Cardiac fibroblast (primary cell): ENCODE measurements at regions not wholly inside any gene's neighbourhood (a gene's known extent, or its start where the extent isn't known, plus 50 kb on each side); places are given as distances from the start of the nearest gene placed in this dataset.
"Not testable (repeated sequence)": the region's sequence is repeated elsewhere in the genome, so short reads cannot be mapped to it uniquely, and the experiment has no call there.

Experiments
- DNase-seq, 2 donors: peaks; one replicate each; pipeline versions ENCODE4 v3.0.0 to v3.0.0-alpha.2; 2010; ENCODE audit warnings: low read depth in 2 of 2
- H3K4me3 ChIP-seq, 2 donors: replicated peaks in 1 of 2; 1 replicate in 1 of 2; 2 replicates in 1 of 2; pipeline ENCODE4 v1.5.1; 2011; ENCODE audit warnings: low read depth in 2 of 2, low read length in 2 of 2, mild to moderate bottlenecking in 2 of 2, moderate library complexity in 1 of 2
- TF ChIP-seq, protein P1 (sequence below): IDR thresholded peaks from one replicate; pipeline ENCODE4 v1.5.1; 2011; ENCODE audit warnings: low read depth, mild to moderate bottlenecking, low read length, inconsistent platforms

DNA sequence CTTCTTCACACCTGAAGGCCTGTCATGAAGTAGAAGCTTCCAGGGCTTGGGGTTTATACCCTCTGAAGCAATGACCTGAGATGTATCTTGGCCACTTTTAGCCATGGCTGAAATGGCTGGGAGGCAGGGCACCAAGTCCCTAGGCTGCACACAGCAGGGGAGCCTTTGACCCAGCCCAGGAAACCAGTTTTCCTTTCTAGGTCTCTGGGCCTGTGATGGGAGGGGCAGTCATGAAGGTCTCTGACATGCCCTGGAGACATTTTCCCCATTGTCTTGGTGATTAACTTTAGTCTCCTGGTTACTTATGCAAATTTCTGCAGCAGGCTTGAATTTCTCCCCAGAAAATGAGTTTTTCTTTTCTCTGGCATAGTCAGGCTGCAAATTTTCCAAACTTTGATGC is 511.0 kb upstream of the KLHL4 start:
- H3K4me3 ChIP-seq, result no peak overlapping the region
- TF ChIP-seq, protein P1, sequence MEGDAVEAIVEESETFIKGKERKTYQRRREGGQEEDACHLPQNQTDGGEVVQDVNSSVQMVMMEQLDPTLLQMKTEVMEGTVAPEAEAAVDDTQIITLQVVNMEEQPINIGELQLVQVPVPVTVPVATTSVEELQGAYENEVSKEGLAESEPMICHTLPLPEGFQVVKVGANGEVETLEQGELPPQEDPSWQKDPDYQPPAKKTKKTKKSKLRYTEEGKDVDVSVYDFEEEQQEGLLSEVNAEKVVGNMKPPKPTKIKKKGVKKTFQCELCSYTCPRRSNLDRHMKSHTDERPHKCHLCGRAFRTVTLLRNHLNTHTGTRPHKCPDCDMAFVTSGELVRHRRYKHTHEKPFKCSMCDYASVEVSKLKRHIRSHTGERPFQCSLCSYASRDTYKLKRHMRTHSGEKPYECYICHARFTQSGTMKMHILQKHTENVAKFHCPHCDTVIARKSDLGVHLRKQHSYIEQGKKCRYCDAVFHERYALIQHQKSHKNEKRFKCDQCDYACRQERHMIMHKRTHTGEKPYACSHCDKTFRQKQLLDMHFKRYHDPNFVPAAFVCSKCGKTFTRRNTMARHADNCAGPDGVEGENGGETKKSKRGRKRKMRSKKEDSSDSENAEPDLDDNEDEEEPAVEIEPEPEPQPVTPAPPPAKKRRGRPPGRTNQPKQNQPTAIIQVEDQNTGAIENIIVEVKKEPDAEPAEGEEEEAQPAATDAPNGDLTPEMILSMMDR, result no peak
- DNase-seq, result no peak

- TF ChIP-seq, protein P1, result no peak
- DNase-seq, result no peak
- no peak overlapping the region for H3K4me3 ChIP-seq
Observed at GRCh38 chrX:87017210-87017609, 500.4 kb upstream of the KLHL4 start.

DNA sequence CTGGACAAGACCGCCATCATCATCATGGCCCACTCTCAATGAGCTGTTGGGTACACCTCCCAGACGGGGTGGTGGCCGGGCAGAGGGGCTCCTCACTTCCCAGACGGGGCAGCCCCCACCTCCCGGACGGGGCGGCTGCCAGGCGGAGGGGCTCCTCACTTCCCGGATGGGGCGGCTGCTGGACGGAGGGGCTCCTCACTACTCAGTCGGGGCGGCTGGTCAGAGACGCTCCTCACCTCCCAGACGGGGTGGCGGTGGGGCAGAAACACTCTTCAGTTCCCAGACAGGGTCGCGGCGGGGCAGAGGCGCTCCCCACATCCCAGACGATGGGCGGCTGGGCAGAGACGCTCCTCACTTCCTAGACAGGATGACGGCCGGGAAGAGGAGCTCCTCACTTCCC is 484.5 kb upstream of the KLHL4 start:
- H3K4me3 ChIP-seq, DNase-seq: not testable (repeated sequence)

DNA sequence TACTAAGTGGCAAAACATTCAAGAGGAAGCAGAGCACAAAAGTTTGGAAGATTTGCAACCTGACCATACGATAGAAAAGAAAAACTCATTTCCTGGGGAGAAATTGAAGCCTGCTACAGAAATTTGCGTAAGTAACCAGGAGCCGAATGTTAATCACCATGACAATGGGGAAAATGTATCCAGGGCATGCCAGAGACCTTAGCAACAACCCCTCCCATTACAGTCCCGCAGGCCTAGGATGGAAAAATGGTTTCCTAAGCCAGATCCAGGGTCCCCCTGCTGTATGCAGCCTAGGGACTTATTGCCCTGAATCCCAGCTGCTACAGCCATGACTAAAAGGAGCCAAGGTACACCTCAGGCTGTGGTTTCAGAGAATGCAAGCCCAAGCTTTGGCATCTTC is 472.2 kb upstream of the KLHL4 start:
- TF ChIP-seq, protein P1, result no peak
- DNase-seq, result no peak
- H3K4me3 ChIP-seq, result no peak overlapping the region

- no peak for DNase-seq
- H3K4me3 ChIP-seq, result no peak overlapping the region
- TF ChIP-seq, protein P1, result no peak
Observed at GRCh38 chrX:87049567-87049966, 468.0 kb upstream of the KLHL4 start.

DNA sequence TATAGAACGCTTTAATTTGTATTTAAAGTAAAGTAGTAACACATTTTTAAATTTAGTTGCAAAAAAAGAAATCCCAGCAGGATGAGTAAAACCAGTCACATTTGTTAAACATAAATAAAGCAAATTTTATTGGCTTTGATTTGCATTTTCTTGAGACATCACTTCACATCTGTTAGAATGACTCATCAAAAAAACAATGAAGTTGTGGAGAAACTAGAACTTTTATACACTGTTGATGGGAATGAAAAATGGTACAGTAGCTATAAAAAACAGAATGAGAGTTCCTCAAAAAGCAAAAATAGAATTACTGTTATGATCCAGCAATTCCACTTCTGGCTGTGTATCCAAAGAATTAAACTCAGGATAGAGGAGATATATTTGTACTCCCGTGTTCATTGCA is 454.0 kb upstream of the KLHL4 start:
- DNase-seq, result peak in 1 of 2 donors; percentile 0
- no peak overlapping the region for H3K4me3 ChIP-seq
- TF ChIP-seq, protein P1, result no peak

DNA sequence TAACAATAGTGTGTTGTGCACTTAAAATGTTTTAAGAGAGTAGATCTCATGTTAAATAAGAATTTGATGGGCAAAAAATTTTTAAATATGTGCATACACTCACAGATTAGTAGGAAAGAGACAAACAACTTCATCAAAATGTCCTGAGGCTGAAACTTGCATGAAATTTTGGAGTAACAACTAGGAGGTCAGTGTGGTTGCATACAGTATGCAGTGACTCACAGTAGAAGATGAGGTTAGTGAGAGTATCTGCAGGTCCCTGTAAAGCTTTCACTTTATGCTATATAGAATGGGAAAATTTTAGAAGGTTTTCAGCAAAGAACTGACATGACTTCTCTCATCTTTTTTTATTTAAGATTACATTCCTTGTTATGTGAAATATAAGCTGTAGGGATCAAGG is 453.1 kb upstream of the KLHL4 start:
- H3K4me3 ChIP-seq, result no peak overlapping the region
- TF ChIP-seq, protein P1, result no peak
- DNase-seq, result no peak
